Epithelial cell of prostate (primary cell): ENCODE measurements at regions not wholly inside any gene's neighbourhood (a gene's known extent, or its start where the extent isn't known, plus 50 kb on each side); places are given as distances from the start of the nearest gene placed in this dataset.
"Not testable (repeated sequence)": the region's sequence is repeated elsewhere in the genome, so short reads cannot be mapped to it uniquely, and the experiment has no call there.

ENCODE experiments used
- DNase-seq: peaks from one replicate; pipeline ENCODE4 v3.0.0-alpha.2; 2011; ENCODE audit warnings: low read depth, low spot score
- H3K27ac ChIP-seq: fragments of 450-650 bp; 2 replicates; pipeline ENCODE4 v1.5.1; 2017; ENCODE audit warnings: mild to moderate bottlenecking

DNA sequence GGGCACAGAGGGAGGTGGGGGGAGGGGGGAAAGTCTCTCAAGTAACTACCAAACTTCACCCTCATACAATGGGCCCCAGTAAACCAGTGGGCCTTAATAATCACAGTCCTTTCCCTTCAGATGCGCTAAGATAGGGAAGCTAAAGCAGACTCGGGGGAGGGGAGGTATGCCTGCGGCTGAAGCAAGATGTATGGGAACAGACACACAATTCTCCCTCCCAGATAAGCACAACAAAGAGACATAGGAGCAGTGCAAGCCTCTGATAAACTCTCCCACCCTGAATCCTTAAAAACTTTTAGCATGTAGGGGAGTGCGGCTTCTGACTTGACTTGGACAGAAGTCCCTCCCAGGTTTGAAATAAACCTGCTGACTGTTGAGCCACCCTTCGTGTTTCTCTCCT is 54.7 kb downstream of the PROP1 start:
- DNase-seq, H3K27ac ChIP-seq: not testable (repeated sequence)

DNA sequence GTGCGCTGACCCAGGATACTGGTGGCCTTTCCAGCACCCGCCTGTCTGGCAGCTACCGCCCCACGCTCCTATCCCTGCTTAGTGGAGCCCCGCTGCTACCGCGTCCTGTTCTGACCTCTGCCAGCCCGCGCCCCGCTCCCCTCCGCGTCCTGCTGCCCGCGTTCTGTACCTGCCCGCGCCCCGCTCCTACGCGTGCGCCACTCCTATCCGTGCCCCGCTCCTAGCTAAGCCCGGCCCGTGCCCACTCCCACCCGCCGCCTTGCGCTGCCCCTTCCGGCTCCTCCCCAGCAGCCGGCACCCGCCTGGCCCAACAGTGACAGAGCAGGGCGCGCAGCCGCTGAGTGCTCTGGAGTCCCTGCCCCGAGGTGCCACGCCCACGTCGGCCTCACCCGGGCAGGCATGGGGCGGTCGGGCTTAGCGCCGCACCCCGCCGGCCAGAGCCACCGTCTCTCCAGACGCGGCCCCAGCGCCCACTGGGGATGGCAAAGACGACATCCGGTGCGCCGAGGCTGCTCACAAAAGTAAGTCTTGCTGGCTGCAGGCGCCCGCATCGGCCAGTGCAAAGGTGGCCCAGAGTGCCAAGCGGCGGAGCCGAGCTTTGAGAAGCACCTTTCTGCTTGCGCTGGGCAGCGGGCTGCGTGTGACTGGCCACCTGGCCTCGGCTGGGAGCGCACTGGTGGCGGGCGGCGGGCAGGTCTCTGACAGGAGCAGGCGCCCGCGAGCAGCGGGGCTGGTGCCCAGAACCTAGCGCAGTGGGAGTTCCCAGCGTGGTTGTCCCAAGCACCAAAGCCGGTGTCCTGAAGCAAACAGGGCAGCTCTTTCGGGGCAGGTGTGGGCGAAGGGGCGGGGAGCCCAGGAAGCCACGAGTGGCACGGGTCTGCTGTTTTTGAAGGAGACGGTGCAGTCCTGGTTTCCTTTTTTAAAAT is 56.5 kb downstream of the PROP1 start:
- not testable (repeated sequence) for H3K27ac ChIP-seq, DNase-seq

DNA sequence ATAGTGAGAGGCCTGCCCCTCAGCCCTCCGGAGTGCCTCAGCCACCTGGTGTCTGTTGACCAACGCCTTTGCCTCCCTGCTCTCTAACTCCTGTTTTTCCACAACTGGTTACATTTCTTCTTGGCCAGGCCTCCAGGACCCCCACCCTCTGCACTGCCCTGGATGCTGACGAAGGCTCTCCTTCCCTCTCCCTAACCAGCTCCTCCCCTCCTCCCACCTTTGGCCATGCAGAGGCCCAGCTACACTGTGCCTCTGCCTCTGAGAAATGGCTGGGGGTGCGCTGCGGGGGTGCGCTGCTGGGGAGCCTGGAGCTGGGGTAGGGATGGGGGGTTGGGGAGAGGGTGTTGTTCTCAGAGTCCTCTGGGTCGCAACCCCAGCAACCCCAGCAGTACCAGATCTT is 57.3 kb downstream of the PROP1 start:
- not testable (repeated sequence) for H3K27ac ChIP-seq, DNase-seq

DNA sequence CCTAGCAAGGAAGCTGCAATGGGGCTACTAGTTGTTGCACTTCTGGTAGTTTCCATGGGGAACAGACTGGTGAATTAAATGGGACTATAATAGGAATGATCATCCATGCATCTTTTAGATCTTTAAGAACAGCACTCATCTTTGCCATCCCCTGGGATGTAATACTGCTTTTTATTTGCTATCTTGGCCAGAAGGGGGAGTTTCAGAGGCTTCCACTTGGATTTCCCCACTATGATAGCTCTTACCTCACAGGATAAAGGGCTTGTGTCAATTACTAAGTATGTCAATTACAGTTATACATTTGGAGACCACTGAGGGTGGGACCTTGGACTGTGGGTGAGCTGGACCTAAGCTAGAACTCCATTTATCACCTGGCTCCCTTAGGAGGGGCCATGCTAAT is 61.8 kb downstream of the PROP1 start:
- DNase-seq, H3K27ac ChIP-seq: not testable (repeated sequence)

DNA sequence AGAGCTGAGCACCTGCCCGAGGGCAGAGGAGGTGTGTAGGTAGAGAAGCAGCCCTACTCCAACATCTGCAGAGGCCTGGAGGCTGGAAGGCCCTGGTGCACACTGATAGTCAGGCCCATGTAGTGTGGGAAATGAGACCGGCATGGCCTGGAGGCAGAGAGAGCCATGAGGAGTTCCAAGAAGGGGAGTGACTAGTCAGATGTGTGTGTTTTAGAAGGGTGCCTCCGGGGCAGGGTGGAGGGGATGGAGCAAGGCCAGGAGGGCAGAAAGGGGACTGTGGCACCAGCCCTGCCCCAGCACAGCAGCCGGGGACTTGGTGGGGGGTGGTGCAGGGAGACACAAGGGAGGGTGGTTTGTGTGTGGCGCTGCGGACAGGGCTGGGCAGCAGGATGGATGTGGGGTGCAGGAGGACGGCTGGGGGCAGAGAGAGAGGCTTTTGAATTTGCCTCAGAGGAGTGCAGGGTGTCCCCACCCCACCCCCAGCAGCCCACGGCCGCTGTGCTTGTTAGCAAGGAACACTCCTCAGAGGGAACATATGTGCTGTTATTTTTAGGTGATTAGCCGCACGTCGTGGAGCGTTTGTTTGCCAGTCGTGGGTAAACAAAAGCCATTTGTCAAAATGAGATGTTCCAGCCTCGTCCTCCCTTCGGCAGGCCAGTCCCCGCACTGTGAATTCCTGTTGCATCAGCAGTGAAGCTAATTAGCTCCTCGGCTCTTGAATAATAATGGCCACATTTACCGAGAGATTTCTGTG is 65.6 kb downstream of the PROP1 start:
- not testable (repeated sequence) for H3K27ac ChIP-seq

DNA sequence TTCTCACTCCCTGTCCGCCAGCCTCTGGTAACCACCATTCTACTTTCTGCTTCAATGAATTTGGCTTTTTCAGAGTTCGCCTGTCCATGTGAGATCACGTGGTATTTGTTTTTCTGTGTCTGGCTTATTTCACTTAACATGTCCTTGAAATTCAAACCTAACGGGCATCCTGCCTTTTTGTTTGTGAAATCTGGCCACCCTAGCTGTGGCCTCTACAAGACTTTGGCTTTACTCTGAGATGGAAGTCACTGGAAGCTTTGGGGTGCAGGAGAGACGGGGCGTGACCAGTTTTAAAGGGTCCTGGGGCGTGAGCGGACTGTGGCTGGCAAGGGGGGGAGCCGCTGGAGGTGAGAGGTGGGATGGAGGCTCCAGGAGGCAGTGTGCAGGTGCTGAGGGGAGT is 66.4 kb downstream of the PROP1 start:
- not testable (repeated sequence) for DNase-seq, H3K27ac ChIP-seq

More for the DNA sequence above, 65.6 kb downstream of the PROP1 start:
- DNase-seq = not testable (repeated sequence)

DNA sequence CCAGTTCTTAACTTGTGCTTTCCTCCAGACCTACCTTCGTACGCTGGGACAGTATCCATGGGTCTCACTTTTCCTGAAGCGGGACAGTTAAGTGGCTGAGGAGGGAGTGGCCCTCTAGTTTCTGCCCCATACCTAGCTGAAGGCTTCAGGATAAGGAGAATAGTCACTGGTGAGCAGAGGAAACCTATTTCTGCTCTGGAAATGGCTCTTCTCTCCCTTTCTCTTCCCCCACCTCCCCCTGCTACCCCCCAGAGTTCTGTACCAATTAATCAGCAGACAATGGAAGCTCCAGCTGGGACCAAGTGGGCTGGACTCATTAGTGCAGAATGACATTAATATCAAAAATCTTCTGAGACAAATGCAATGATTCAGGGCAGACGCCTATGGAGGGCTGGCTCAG is 68.5 kb downstream of the PROP1 start:
- not testable (repeated sequence) for DNase-seq, H3K27ac ChIP-seq

DNA sequence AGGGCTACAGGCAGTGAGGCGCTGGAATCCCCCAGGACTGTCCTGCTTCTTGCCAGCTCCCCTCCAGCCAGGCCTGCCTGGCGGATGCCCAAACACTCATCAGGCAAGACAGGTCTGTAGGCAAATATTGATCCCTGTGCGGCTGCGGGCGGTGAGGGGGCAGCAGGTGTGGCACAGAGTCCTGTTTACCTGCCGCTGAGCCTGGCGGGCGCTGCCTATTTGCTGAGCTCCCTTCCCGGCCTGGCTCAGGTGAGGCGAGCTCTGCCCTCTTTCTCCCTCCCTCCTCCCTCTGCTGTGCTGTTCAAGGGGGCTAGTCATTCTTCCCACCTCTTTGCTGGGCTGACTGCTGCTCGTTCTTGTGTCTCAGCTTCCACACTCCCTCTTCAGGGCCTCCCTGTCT is 71.5 kb downstream of the PROP1 start:
- H3K27ac ChIP-seq, DNase-seq: not testable (repeated sequence)

DNA sequence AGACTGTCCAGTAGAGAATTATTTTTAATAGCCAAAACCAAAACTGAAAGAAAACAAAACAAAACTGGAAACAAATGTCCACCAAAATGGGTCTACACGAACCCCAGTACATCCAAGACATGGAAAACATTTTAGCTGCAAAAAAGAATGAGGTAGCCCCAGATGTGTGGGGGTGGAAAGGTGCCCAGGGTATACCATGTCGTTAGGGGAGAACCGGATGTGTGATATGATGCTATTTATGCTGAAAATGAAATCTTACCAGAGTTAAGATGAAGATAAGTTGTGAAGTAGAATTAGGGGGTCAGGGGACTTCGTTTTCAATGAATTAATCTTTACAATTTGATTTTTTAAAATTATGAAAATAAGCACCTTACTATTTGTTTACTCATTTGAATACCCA is 72.2 kb downstream of the PROP1 start:
- not testable (repeated sequence) for H3K27ac ChIP-seq, DNase-seq

DNA sequence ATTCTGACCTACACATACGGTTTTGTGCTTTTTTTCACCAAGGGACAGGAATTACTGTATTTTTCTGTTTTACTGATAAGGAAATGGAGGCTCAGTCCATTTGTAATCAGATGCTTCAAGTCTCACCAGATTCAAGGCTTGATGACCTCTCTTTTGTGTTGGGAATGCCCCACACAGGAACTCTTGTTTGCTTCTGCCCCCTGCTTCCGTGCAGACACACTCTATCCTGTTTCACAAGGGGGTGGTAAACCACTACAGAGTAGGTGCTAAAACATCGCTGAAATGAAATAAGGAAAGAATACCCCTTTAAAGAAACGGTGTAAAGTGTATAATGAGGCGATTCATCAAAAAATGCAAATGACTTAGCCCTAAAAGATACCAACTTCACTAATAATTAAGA is 72.9 kb downstream of the PROP1 start:
- not testable (repeated sequence) for H3K27ac ChIP-seq, DNase-seq

DNA sequence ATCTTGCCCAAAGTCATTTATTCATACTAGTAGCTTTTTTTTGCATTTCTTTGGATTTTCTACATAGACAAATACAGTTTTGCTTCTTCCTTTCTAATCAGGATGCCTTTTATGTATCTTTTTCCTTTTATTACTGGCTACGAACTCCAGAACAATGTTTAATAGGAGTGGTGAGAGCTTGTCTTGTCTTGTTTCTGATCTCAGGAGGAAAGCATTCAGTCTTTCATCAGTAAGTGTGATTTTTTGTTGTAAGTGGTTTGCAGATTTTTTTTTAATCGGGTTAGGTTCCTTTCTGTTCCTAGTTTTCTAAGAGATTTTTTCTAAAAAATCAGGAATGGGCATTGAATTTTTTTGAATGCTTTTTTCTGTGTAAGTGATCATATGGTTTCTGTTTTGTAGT is 86.8 kb downstream of the PROP1 start:
- H3K27ac ChIP-seq, DNase-seq: not testable (repeated sequence)

DNA sequence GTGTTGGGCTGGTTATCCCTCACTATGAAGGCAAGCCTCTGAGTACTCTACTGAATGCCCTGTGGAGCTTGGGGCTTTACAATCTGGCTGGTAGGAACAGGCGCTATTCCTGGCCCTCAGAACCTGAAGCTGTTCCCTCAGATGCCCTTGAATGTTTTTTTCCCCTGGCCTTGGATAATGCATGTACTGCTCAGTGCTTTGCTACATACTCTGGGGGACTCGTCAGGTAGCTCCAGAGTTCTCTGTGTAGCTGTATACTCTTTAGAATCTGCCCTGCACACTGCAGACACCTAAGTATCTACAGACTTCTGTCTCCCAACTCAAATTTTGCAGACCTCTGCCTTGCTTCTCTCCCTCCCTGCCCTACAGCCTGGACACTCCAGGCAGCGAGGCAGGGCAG is 93.2 kb downstream of the PROP1 start:
- H3K27ac ChIP-seq, DNase-seq: not testable (repeated sequence)

DNA sequence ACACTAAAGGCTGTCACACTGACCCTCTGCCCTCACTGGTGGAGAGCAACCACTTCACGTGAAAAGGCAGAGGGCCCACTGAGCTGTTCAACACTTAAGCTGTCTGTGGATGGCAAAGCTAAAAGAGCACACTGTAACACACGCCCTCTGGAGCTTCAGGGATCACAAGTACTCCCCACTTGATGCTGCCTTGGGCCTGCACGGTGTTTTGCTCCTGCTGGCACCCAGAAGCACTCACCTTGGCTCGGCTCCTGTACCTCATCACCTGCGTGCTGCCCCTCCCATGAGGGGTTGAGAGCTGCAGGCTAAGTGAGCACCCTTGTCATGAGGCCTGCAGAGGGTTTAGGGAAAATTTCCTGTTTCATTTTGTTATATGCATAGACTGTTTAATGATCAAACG is 96.0 kb downstream of the PROP1 start:
- not testable (repeated sequence) for DNase-seq, H3K27ac ChIP-seq

DNA sequence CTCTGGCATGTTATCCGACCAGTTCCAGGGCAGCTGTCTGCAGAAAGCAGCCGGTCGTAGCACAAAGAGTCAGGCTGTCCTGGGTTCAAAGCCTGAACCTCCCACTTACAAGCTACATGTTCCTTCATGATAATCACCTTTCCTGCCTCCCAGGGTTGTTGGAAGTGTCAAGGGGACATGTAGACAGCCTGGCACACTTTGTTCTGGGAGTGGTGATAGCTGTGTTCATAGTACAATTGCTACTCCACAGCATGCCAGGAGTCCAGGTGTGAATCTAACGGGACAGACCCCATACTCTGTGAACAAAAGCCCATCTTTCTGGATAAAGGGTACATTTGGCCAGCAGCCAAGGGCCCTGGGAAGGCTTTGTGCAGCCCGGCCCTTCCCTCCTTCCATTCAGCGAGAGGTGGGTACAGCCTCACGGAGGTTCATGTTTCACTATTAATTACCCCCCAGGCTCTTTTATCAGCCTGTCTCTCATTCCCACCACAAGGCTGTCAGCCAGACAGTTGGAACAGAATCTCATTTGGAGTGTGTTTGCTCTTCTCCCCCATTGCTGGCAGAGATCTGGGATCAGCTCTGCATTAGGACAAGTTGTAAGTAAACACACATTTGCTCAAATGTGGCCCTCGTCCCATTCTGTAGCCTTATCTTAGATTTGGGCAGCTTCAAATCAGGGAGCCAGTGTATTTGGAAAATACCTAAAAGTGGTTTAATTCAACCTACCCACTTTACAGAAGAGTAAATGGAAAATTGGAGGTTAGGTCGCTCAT is 101.2 kb downstream of the PROP1 start:
- DNase-seq = not testable (repeated sequence)

DNA sequence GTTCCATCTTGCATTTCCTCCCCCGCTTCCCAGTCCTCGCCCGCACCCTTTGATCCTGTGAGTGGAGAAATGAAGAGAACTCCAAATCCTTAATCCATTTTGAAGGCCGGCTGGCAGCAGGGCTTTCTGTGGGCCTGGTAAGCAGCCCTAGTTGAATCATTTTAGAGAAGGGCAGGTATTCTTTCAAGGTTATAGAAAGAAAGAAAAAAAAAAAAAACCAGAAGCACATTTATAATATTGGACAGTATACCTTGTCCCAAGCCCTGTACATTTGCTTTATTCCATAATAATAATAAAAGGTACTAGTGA is 103.7 kb downstream of the PROP1 start:
- DNase-seq, H3K27ac ChIP-seq: not testable (repeated sequence)

More for the DNA sequence above, 101.2 kb downstream of the PROP1 start:
- not testable (repeated sequence) for H3K27ac ChIP-seq

DNA sequence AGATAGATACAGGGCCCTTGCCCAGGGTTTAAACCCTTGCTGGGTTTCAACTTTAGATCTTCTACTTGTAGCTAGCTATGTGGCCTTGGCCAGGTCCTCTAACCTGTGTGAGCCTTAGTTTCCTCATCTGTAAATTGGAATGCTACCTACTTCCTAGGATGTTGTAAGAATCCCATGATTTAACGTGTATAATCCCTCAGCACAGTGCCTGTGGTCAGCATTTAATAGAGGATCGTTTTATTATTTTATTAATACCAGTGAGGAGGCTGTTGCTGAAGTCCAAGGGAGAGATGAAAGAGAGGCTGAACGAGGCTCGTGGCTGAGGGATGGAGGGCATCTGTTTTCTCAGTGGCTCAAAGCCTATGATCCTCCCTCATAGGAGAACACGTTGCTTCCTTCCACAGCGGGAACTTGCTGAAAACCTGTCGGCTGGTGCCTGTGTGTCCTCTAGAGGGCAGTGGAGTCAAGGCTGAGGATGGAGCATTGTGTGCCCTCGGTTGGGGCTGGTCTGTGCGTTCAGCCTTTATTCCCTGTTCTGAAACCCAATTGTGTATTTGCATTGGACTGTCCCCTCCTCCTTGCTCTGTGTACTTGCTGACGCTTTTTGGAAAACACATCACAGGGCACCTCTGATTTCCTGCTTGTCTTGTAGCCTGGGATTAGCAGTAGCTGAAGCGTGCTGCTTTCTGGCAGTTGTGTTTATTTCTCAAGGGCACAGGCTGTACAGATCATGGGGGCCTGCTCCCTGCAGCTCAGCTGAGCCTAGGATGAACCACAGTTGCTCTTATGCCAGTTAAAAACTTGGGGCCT is 104.3 kb downstream of the PROP1 start:
- not testable (repeated sequence) for H3K27ac ChIP-seq, DNase-seq

DNA sequence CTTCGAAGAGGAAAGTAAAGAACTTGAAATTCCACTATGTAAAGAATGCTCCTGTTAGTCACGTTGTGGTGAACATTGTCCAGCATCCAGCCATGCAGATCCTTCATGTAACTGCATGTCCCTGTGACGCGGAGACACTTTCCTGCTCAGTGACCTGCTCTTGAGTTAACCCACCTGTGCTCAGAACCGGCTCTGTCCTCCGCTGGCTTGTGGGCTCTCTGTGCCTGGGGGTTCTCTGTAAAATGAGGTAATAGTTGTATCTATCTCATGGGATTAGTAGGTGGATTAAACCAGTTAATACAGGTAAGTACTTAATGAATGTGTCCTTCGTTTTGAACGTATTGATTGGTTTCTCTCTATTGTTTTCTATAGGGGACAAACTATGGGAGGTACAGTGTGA is 100.6 kb upstream of the FAM153A start:
- peak overlapping the region; percentile 62 for H3K27ac ChIP-seq
- DNase-seq = peak; percentile 27

DNA sequence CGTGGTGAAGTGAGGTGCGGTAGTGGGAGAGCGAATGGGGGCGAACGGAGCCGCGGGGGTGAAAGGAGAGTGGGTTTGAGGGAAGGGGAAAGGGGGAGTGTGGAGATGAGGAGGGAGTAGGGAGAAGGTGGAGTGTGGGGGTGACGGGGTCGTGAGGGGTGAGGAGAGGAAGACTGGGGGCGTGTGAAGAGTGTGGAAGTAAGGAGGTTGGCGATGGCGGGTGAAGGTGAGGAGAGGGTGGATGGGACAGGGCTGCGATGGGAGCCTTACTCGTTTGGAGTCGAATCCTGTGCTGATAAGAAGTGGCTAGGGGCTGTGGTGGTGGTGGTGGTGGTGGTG is 93.2 kb upstream of the FAM153A start:
- not testable (repeated sequence) for H3K27ac ChIP-seq, DNase-seq

DNA sequence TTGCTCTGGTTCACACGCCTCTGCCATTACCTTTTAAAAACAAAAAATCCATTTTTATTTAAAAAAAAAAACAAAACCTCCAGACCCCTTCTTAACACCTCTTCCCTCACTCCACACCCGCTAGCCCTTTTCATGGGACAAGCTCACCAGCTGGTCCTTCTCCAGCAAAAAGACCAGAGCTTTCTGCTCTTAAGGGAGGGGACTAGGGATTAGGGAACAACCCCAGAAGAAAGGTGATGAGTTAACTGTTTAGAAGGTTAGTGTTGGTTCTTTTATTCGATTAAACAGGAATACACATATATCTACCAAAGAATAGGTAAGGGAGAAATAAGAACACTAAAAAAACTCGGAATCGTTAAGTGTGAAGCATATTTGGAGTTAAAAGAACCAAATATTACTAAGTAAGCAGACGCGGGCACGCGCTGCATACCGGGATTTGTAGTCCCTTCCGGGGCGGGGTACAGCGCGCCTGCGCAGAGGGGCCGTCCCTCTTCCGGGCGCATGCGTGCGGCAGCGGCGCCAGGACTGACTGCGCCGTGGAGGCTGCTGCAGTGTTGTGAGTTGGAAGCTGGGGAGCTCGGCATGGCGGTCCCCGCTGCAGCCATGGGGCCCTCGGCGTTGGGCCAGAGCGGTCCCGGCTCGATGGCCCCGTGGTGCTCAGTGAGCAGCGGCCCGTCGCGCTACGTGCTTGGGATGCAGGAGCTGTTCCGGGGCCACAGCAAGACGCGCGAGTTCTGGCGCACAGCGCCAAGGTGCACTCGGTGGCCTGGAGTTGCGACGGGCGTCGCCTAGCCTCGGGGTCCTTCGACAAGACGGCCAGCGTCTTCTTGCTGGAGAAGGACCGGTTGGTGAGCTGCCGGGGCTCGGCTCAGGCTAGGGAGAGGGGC is 92.6 kb upstream of the FAM153A start:
- H3K27ac ChIP-seq, DNase-seq: not testable (repeated sequence)
